HEK293 (cell line): ENCODE measurements at regions not wholly inside any gene's neighbourhood (a gene's known extent, or its start where the extent isn't known, plus 50 kb on each side); places are given as distances from the start of the nearest gene placed in this dataset.

Experiments
- CTCF ChIA-PET: fragments of 350-600 bp; formaldehyde crosslinking; extraction: SDS; loops from one replicate; lab custom pipeline; 2021; ENCODE audit warnings: antibody characterized with exemption; lab: Yijun Ruan, JAX
- POLR2A ChIA-PET: fragments of 300-600 bp; formaldehyde crosslinking; extraction: SDS; loops from one replicate; lab custom pipeline; 2020; ENCODE audit warnings: antibody characterized with exemption, inconsistent platforms; lab: Yijun Ruan, JAX
- H3K27ac ChIP-seq: fragments of 200-500 bp; sonication (Bioruptor generic); 2 replicates; pipeline ENCODE4 v1.5.1; 2014; ENCODE audit warnings: low read depth, low read length, control low read depth, inconsistent platforms; ENCODE audit errors: extremely low read depth
- H3K36me3 ChIP-seq, 2 experiments: fragments of 200-500 bp in 1 of 2; sonication (Bioruptor generic) in 1 of 2; 1 replicate in 1 of 2; 2 replicates in 1 of 2; pipeline ENCODE4 v1.5.1; 2014 to 2017; ENCODE audit warnings: inconsistent platforms in 2 of 2, low read length in 2 of 2; ENCODE audit not compliant: control insufficient read depth in 2 of 2, insufficient read depth in 1 of 2
- H3K4me1 ChIP-seq: fragments of 200-500 bp; sonication (Bioruptor generic); 2 replicates; pipeline ENCODE4 v1.5.1; 2014; ENCODE audit warnings: mild to moderate bottlenecking, low read length, inconsistent platforms; ENCODE audit not compliant: control insufficient read depth, insufficient read depth
- H3K4me3 ChIP-seq: 2 replicates; pipeline ENCODE4 v1.5.1; 2011; ENCODE audit warnings: low read depth, mild to moderate bottlenecking, control low read depth, low read length, moderate library complexity
- H3K9me3 ChIP-seq: fragments of 200-500 bp; sonication (Bioruptor generic); 2 replicates; pipeline ENCODE4 v1.5.1; 2014; ENCODE audit warnings: low read depth, low read length, inconsistent platforms; ENCODE audit not compliant: control insufficient read depth, insufficient read depth
- BCL11B ChIP-seq: fragments of 450-650 bp; formaldehyde crosslinking; IDR thresholded peaks from 2 replicates; pipeline ENCODE4 v1.5.1; 2016; ENCODE audit warnings: low read depth, missing biosample characterization, missing genetic modification characterization
- GFI1B ChIP-seq: fragments of 450-650 bp; formaldehyde crosslinking; IDR thresholded peaks from 2 replicates; pipeline ENCODE4 v1.5.1; 2016; ENCODE audit warnings: missing biosample characterization, missing genetic modification characterization
- GLI2 ChIP-seq: fragments of 450-650 bp; formaldehyde crosslinking; IDR thresholded peaks from 2 replicates; pipeline ENCODE4; 2017; ENCODE audit warnings: missing biosample characterization, missing genetic modification characterization, low read depth, borderline replicate concordance
- GLI4 ChIP-seq: fragments of 450-650 bp; formaldehyde crosslinking; IDR thresholded peaks from 2 replicates; pipeline ENCODE4 v1.5.1; 2016; ENCODE audit warnings: missing biosample characterization, missing genetic modification characterization
- IKZF3 ChIP-seq: fragments of 450-650 bp; IDR thresholded peaks from 2 replicates; pipeline ENCODE4 v1.5.0; 2018; ENCODE audit warnings: missing biosample characterization, mild to moderate bottlenecking, missing genetic modification characterization, moderate library complexity
- MEIS1 ChIP-seq: sonication (generic); formaldehyde crosslinking; IDR thresholded peaks from 2 replicates; pipeline ENCODE4 v1.8.1; 2022; ENCODE audit warnings: missing genetic modification reagents, mild to moderate bottlenecking, borderline replicate concordance
- PRDM1 ChIP-seq: fragments of 450-650 bp; formaldehyde crosslinking; IDR thresholded peaks from 2 replicates; pipeline ENCODE4; 2016; ENCODE audit warnings: missing biosample characterization, missing genetic modification characterization
- YY2 ChIP-seq: fragments of 450-650 bp; formaldehyde crosslinking; IDR thresholded peaks from 2 replicates; pipeline ENCODE4 v1.5.1; 2016; ENCODE audit warnings: missing biosample characterization, missing genetic modification characterization
- ZBTB7A ChIP-seq: fragments of 450-650 bp; formaldehyde crosslinking; IDR thresholded peaks from 2 replicates; pipeline ENCODE4 v1.5.1; 2016; ENCODE audit warnings: low read depth, missing biosample characterization, missing genetic modification characterization
- ZBTB8A ChIP-seq: fragments of 450-650 bp; formaldehyde crosslinking; IDR thresholded peaks from 2 replicates; pipeline ENCODE4 v1.5.1; 2016; ENCODE audit warnings: missing biosample characterization, missing genetic modification characterization
- ZEB2 ChIP-seq: fragments of 450-650 bp; formaldehyde crosslinking; IDR thresholded peaks from 2 replicates; pipeline ENCODE4 v1.5.1; 2016; ENCODE audit warnings: missing biosample characterization, missing genetic modification characterization
- ZFP3 ChIP-seq: fragments of 450-650 bp; formaldehyde crosslinking; IDR thresholded peaks from 2 replicates; pipeline ENCODE4 v1.5.1; 2016; ENCODE audit warnings: low read depth, missing biosample characterization, missing genetic modification characterization
- ZNF112 ChIP-seq: fragments of 450-650 bp; formaldehyde crosslinking; IDR thresholded peaks from 2 replicates; pipeline ENCODE4 v1.5.0; 2017; ENCODE audit warnings: missing biosample characterization, missing genetic modification characterization
- ZNF132 ChIP-seq: fragments of 450-650 bp; formaldehyde crosslinking; IDR thresholded peaks from 2 replicates; pipeline ENCODE4 v1.5.1; 2017; ENCODE audit warnings: missing biosample characterization, missing genetic modification characterization, borderline replicate concordance
- ZNF223 ChIP-seq: fragments of 450-650 bp; formaldehyde crosslinking; IDR thresholded peaks from 2 replicates; pipeline ENCODE4 v1.5.1; 2016; ENCODE audit warnings: missing biosample characterization, missing genetic modification characterization
- ZNF266 ChIP-seq: fragments of 450-650 bp; formaldehyde crosslinking; IDR thresholded peaks from 2 replicates; pipeline ENCODE4 v1.5.1; 2016; ENCODE audit warnings: missing biosample characterization, missing genetic modification characterization, low read depth
- ZNF274 ChIP-seq, 2 experiments: fragments of 200-500 bp in 1 of 2; fragments of 450-650 bp in 1 of 2; sonication (Bioruptor generic) in 1 of 2; formaldehyde crosslinking in 1 of 2; IDR thresholded peaks; 2 replicates each; pipeline versions ENCODE4 v1.5.1 to v1.6.1; 2014 to 2016; ENCODE audit warnings: borderline replicate concordance in 1 of 2, inconsistent platforms in 1 of 2, low read length in 1 of 2, missing biosample characterization in 1 of 2, missing genetic modification characterization in 1 of 2
- ZNF292 ChIP-seq: fragments of 450-650 bp; formaldehyde crosslinking; IDR thresholded peaks from 2 replicates; pipeline ENCODE4 v1.5.1; 2016; ENCODE audit warnings: low read depth, missing biosample characterization, missing genetic modification characterization, borderline replicate concordance
- ZNF302 ChIP-seq: fragments of 450-650 bp; formaldehyde crosslinking; IDR thresholded peaks from 2 replicates; pipeline ENCODE4 v1.5.1; 2016; ENCODE audit warnings: missing biosample characterization, missing genetic modification characterization, low read depth
- ZNF473 ChIP-seq: fragments of 450-650 bp; formaldehyde crosslinking; IDR thresholded peaks from 2 replicates; pipeline ENCODE4 v1.5.1; 2017; ENCODE audit warnings: missing biosample characterization, missing genetic modification characterization
- ZNF544 ChIP-seq: fragments of 450-650 bp; formaldehyde crosslinking; IDR thresholded peaks from 2 replicates; pipeline ENCODE4 v1.5.0; 2017; ENCODE audit warnings: missing biosample characterization, missing genetic modification characterization
- ZNF776 ChIP-seq: fragments of 450-650 bp; formaldehyde crosslinking; IDR thresholded peaks from 2 replicates; pipeline ENCODE4 v1.5.0; 2017; ENCODE audit warnings: missing biosample characterization, missing genetic modification characterization, borderline replicate concordance
- ZNF777 ChIP-seq: fragments of 450-650 bp; formaldehyde crosslinking; IDR thresholded peaks from 2 replicates; pipeline ENCODE4 v1.5.1; 2017; ENCODE audit warnings: missing biosample characterization, missing genetic modification characterization, borderline replicate concordance
- TF ChIP-seq, protein P1 (sequence below): fragments of 450-650 bp; formaldehyde crosslinking; IDR thresholded peaks from 2 replicates; pipeline ENCODE4 v1.5.1; 2016; ENCODE audit warnings: missing biosample characterization, missing genetic modification characterization

DNA sequence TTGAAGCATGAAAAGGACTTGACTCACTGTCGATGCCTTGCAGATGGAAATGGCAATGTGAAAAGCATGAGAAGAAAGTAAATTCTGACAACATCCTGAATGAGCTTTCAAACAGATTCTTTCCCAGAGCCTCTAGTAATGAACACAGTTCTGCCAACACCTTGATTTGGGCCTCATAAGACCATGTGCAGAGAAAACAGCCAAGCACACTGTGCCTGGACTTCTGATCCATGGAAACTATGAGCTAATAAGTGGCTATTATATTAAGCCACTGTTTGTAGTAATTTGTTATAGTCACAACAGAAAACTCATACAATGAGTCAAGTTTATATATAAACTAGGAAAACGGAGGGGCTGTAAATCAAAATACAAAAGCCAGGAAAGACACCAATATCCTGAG, 477.3 kb downstream of the MBD2 start:
- no peak for TF ChIP-seq ZNF132
- no peak for TF ChIP-seq GLI4
- TF ChIP-seq, protein P1, sequence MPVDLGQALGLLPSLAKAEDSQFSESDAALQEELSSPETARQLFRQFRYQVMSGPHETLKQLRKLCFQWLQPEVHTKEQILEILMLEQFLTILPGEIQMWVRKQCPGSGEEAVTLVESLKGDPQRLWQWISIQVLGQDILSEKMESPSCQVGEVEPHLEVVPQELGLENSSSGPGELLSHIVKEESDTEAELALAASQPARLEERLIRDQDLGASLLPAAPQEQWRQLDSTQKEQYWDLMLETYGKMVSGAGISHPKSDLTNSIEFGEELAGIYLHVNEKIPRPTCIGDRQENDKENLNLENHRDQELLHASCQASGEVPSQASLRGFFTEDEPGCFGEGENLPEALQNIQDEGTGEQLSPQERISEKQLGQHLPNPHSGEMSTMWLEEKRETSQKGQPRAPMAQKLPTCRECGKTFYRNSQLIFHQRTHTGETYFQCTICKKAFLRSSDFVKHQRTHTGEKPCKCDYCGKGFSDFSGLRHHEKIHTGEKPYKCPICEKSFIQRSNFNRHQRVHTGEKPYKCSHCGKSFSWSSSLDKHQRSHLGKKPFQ (tag by site-specific recombination), result no peak
- no peak for TF ChIP-seq ZFP3 (tag by site-specific recombination)
- no peak for TF ChIP-seq ZNF274 (IDR thresholded peaks at IDR 0.05; ENCODE audit: low read length)
- TF ChIP-seq ZNF274 (tag by site-specific recombination; IDR thresholded peaks at IDR 0.05; ENCODE audit: borderline replicate concordance), result no peak
- TF ChIP-seq IKZF3 (tag by site-specific recombination), result no peak
- no peak for TF ChIP-seq ZNF292 (tag by site-specific recombination)
- TF ChIP-seq BCL11B (tag by site-specific recombination), result no peak
- no peak for TF ChIP-seq ZNF302 (tag by site-specific recombination)
- no peak for TF ChIP-seq GLI2 (tag by site-specific recombination)
- no peak for TF ChIP-seq ZNF112 (tag by site-specific recombination)
- H3K9me3 ChIP-seq, result no peaks in the 10 kb centered on the region
- no peak overlapping the region for H3K27ac ChIP-seq
- no peak overlapping the region for H3K4me3 ChIP-seq
- H3K36me3 ChIP-seq, result no peaks in the 10 kb centered on the region
- CTCF ChIA-PET, result interaction anchor here (0.5 kb wide), 1 partner anchor 380 kb away, joined by 3 read pairs; no protein-coding TSS in a partner anchor
- no peaks in the 10 kb centered on the region for H3K4me1 ChIP-seq
- POLR2A ChIA-PET, result no interaction called here

DNA sequence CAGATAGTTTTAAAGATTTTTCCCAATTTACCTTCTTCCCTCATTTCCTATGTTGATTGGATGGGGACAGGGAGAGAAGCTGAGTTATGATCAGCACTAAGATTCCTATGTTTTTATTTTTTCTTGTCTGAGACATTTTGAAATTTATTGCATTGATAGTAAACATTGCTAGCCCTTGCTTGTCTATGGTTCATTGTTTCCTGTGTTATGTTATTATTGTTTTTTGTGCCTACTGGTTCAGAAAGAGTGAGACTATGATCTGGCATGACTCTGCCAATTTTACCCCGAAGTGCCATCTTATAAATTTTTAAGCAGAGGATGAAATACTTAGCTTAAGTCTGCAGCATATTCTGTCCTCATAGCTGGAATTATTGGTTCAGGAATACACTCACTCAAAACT, 478.5 kb downstream of the MBD2 start:
- Histone ChIP-seq H3K4me1 (no peaks in the 10 kb centered on the region), H3K9me3 (no peaks in the 10 kb centered on the region), H3K4me3 (no peak overlapping the region), H3K27ac (no peak overlapping the region), H3K36me3 (no peaks in the 10 kb centered on the region)
- TF ChIP-seq MEIS1 (CRISPR knock-in tag) (no peak), ZEB2 (tag by site-specific recombination) (no peak), ZNF223 (tag by site-specific recombination) (no peak), ZNF544 (tag by site-specific recombination) (no peak), ZBTB7A (tag by site-specific recombination) (no peak), GFI1B (no peak), ZBTB8A (tag by site-specific recombination) (no peak), ZNF776 (tag by site-specific recombination) (no peak), ZNF473 (tag by site-specific recombination) (no peak), GLI2 (tag by site-specific recombination) (no peak), PRDM1 (tag by site-specific recombination) (no peak), YY2 (tag by site-specific recombination) (no peak), ZNF266 (tag by site-specific recombination) (no peak), ZNF777 (tag by site-specific recombination) (no peak)
- ChIA-PET POLR2A (no interaction called here), CTCF (no interaction called here)
